Ishikawa (cell line): ENCODE measurements at regions not wholly inside any gene's neighbourhood (a gene's known extent, or its start where the extent isn't known, plus 50 kb on each side); places are given as distances from the start of the nearest gene placed in this dataset.

ENCODE experiments used
- CREB1 ChIP-seq: IDR thresholded peaks from 2 replicates; pipeline ENCODE4 v1.6.1; 2012; ENCODE audit warnings: low read depth
- EGR1 ChIP-seq: IDR thresholded peaks from 2 replicates; pipeline ENCODE4 v1.6.1; 2012
- EP300 ChIP-seq: IDR thresholded peaks from 2 replicates; pipeline ENCODE4 v1.6.1; 2012; ENCODE audit warnings: borderline replicate concordance
- FOXM1 ChIP-seq: IDR thresholded peaks from 2 replicates; pipeline ENCODE4 v1.6.1; 2012; ENCODE audit warnings: low read depth, borderline replicate concordance
- RAD21 ChIP-seq: IDR thresholded peaks from 2 replicates; pipeline ENCODE4 v1.6.1; 2012; ENCODE audit warnings: low read depth
- REST ChIP-seq: IDR thresholded peaks from 2 replicates; pipeline ENCODE4 v1.6.1; 2012; ENCODE audit warnings: low read depth, mild to moderate bottlenecking
- TAF1 ChIP-seq: IDR thresholded peaks from 2 replicates; pipeline ENCODE4 v1.6.1; 2012; ENCODE audit warnings: low read depth, mild to moderate bottlenecking
- TCF12 ChIP-seq: IDR thresholded peaks from 2 replicates; pipeline ENCODE4 v1.6.1; 2012; ENCODE audit warnings: low read depth
- USF1 ChIP-seq: IDR thresholded peaks from 2 replicates; pipeline ENCODE4 v1.6.1; 2012

DNA sequence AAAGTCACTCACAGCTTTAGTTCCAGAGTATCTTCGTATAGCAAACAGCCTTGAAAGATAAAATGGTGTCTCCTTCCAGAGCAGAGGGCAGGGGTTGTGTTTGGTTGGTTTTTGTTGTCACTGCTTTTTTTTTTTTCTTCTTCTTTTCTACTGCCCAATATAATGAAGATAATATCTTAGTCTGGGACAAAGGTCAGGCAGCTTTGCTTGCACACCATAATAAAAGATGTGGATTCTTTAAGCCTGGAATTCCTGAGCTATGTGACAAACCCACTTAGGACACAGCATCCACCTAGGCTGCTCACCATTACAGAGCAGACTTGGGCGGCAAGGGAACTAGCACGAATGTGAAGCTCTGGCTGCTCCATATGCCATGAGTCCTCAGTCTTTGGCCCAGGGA, 165.6 kb upstream of the MIR17HG start:
- no peak for TF ChIP-seq TCF12
- no peak for TF ChIP-seq CREB1
- no peak for TF ChIP-seq RAD21
- TF ChIP-seq EP300, result no peak
- no peak for TF ChIP-seq EGR1
- TF ChIP-seq REST, result no peak
- TF ChIP-seq FOXM1, result no peak
- TF ChIP-seq USF1, result no peak
- TF ChIP-seq TAF1, result no peak
